Activated CD4-positive, alpha-beta T cell treated with anti-CD3 and anti-CD28 coated beads for 36 hours (primary cell): ENCODE measurements at regions not wholly inside any gene's neighbourhood (a gene's known extent, or its start where the extent isn't known, plus 50 kb on each side); places are given as distances from the start of the nearest gene placed in this dataset.

Source experiments
- ATAC-seq: fragments of 200-7000 bp; cut with Tn5 transposase; one replicate; pipeline ENCODE4 v1.10.0; 2021; ENCODE audit warnings: mild to moderate bottlenecking, moderate library complexity
- CTCF ChIA-PET: fragments of 350-600 bp; sonication (Branson Sonifier 250); formaldehyde crosslinking; loops from one replicate; lab custom pipeline; 2021; ENCODE audit warnings: antibody characterized with exemption; lab: Charles Lee
- POLR2A ChIA-PET: fragments of 350-600 bp; sonication (Branson Sonifier 250); formaldehyde crosslinking; loops from one replicate; lab custom pipeline; 2021; ENCODE audit warnings: antibody characterized with exemption, inconsistent platforms; lab: Charles Lee
- DNase-seq: peaks from one replicate; pipeline ENCODE4 v3.0.0-alpha.2; 2020
- H3K27ac Mint-ChIP-seq: one replicate; pipeline ENCODE4 v1.8.0; 2021; ENCODE audit warnings: mixed read lengths
- H3K27me3 Mint-ChIP-seq: one replicate; pipeline ENCODE4 v1.8.0; 2021; ENCODE audit warnings: mixed read lengths
- H3K36me3 Mint-ChIP-seq: one replicate; pipeline ENCODE4 v1.8.0; 2021; ENCODE audit warnings: low read depth, mixed read lengths
- H3K4me1 Mint-ChIP-seq: one replicate; pipeline ENCODE4 v1.8.0; 2021; ENCODE audit warnings: mixed read lengths
- H3K4me3 Mint-ChIP-seq: one replicate; pipeline ENCODE4 v1.8.0; 2021; ENCODE audit warnings: mild to moderate bottlenecking, moderate library complexity, mixed read lengths
- H3K9me3 Mint-ChIP-seq: one replicate; pipeline ENCODE4 v1.8.0; 2021; ENCODE audit warnings: low read depth, mixed read lengths
- intact Hi-C, 2 experiments: fragments of 100-400 bp; cut with DNase I in 1 of 2; cut with micrococcal nuclease in 1 of 2; formaldehyde crosslinking; loops; one replicate each; pipeline versions ENCODE4 v1.14.2 to v1.15.1; 2022 to 2024; cut with DNase I, micrococcal nuclease

DNA sequence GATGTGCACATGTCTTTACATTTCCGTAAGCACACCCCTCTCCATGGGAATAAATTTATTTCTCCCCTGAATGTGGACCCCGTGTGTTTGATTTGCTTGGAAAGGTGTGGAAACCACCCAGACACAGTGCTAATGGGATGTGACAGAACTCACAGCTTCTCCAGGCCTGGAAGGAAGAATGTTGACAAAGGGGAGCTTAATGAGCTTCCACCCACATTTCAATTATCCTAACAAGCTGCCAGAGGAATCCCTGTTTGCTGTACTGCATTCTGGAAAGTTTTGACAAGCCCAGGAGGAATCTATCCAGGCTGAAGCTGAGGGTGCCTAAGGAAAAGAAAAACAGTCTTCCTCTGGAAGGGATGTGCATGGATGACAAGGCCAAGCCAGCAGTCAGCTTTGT, 51.2 kb upstream of the CCDC60 start:
- ChIA-PET POLR2A (no interaction called here), CTCF (no interaction called here)
- ATAC-seq = no peak
- no peak overlapping the region for H3K27ac Mint-ChIP-seq
- intact Hi-C loops = no loop called here
- no peaks in the 10 kb centered on the region for H3K36me3 Mint-ChIP-seq
- H3K9me3 Mint-ChIP-seq = peaks cover under 1% of the 10 kb centered on the region
- no peak overlapping the region for H3K4me3 Mint-ChIP-seq
- H3K27me3 Mint-ChIP-seq = peaks cover 2% of the 10 kb centered on the region
- no peaks in the 10 kb centered on the region for H3K4me1 Mint-ChIP-seq
- DNase-seq = no peak
